ENCODE measurements at regions not wholly inside any gene's neighbourhood (a gene's known extent, or its start where the extent isn't known, plus 50 kb on each side); places are given as distances from the start of the nearest gene placed in this dataset.

DNA sequence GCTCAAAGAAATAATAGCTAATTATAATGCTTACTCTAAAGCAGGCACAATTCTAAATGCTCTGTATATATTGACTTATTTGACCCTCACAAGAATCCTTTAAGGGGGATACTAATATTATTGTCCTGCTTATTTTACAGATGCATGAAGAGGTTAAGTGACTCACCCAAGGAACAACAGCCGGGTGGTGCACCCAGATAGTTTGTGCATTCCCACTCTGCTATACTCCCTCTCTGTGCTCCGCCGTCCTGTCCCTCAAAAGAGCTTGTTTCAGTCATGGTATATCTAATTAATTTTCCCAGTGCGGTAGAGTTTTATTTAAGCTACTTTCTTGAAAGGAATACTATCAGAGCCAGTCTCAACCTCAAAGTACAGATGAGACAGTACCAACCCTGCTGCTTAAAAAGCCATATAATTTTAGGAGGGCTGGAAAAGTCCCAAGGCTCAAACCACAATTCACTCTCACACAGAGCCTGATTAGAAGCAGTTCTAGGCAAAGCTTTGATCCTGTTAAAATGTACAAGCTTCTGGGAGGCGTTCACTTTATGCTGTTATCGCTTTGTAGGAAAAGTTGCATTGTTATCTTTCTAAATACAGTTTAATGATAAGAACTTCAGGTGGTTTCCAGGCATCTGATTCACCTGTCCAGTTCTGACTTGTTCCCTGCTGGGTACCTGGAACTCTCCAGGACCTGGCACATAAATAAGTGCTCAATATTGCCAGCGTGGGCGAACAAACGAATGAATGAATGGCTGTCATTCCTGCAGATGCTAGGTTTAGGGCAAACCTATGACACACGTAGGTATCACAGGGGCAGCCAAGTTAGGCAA, 261.5 kb upstream of the KLF14 start (continued):
- TF ChIP-seq, protein P1, sequence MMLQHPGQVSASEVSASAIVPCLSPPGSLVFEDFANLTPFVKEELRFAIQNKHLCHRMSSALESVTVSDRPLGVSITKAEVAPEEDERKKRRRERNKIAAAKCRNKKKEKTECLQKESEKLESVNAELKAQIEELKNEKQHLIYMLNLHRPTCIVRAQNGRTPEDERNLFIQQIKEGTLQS (IDR thresholded peaks at IDR 0.05), result no peak
- no peak for TF ChIP-seq ZFX (IDR thresholded peaks at IDR 0.05)
- peak; percentile 48; the same call in 1 of the 2 replicates for TF ChIP-seq POLR2AphosphoS5 (IDR thresholded peaks at IDR 0.05; ENCODE audit: low read depth, low read length)
- TF ChIP-seq TCF7L2 (IDR thresholded peaks at IDR 0.05; ENCODE audit: borderline replicate concordance, extremely low read depth, insufficient read depth, insufficient read length), result peak; percentile 98

DNA sequence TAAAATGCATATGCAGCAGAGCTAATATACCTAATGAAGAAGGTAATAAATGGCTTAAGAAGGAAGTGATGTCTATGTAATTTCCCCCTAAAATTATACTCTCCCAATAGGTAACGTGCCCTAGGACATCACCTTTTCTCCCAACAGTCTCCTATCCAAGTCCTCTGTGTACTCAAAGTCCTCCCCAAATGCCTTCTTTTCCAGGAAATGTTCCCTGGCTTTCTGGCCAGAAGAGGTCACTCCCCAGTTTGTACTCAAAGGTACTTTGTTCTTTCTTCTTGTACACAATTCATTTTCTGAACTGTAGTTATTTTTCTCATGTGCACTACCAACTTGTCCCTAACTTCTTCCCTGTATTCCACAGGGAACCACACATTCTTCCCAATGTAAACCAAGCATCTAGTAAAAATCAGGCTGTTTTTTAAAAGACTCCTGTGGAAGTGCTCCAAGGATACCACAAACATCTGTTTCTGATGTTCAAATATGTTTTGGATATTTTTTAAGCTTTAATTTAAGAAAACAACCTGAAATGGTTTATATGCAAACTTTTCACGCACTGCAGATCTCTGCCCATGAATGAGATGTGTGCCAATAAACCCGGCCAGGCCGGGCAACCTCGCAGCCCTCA, 262.3 kb upstream of the KLF14 start:
- ChIA-PET POLR2A (interaction anchor here (0.8 to 3.9 kb wide), 10 partner anchors 11 to 102 kb away, joined by 3 to 30 read pairs (median 8); no protein-coding TSS in a partner anchor), CTCF (interaction anchor here (1.1 to 2.9 kb wide), 5 partner anchors 11 to 99 kb away, joined by 3 to 14 read pairs (median 5); no protein-coding TSS in a partner anchor), RAD21 (ENCODE audit: low non-redundant PET in 1 of 2, low total read pairs in 2 of 2, uncharacterized antibody in 2 of 2, unreplicated experiment in 2 of 2) (no interaction called here)
- H2AFZ ChIP-seq (ENCODE audit: low read depth, low read length, poor library complexity, severe bottlenecking), result no peak overlapping the region
- no peak for TF ChIP-seq EZH2 (IDR thresholded peaks at IDR 0.05)
- TF ChIP-seq ZFX (IDR thresholded peaks at IDR 0.05), result no peak
- TF ChIP-seq POLR2A (IDR thresholded peaks at IDR 0.05; ENCODE audit: borderline replicate concordance, extremely low read depth, insufficient read depth, insufficient read length), result peak; percentile 37
- TF ChIP-seq, protein P2, sequence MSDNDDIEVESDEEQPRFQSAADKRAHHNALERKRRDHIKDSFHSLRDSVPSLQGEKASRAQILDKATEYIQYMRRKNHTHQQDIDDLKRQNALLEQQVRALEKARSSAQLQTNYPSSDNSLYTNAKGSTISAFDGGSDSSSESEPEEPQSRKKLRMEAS (IDR thresholded peaks at IDR 0.05), result no peak
- TF ChIP-seq CEBPB (IDR thresholded peaks at IDR 0.05; ENCODE audit: low read depth), result no peak
- TF ChIP-seq JUND (IDR thresholded peaks at IDR 0.05), result no peak
- TF ChIP-seq, protein P1 (IDR thresholded peaks at IDR 0.05), result no peak
- TF ChIP-seq, protein P3, sequence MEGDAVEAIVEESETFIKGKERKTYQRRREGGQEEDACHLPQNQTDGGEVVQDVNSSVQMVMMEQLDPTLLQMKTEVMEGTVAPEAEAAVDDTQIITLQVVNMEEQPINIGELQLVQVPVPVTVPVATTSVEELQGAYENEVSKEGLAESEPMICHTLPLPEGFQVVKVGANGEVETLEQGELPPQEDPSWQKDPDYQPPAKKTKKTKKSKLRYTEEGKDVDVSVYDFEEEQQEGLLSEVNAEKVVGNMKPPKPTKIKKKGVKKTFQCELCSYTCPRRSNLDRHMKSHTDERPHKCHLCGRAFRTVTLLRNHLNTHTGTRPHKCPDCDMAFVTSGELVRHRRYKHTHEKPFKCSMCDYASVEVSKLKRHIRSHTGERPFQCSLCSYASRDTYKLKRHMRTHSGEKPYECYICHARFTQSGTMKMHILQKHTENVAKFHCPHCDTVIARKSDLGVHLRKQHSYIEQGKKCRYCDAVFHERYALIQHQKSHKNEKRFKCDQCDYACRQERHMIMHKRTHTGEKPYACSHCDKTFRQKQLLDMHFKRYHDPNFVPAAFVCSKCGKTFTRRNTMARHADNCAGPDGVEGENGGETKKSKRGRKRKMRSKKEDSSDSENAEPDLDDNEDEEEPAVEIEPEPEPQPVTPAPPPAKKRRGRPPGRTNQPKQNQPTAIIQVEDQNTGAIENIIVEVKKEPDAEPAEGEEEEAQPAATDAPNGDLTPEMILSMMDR (IDR thresholded peaks at IDR 0.05 in 2 of 3, conservative IDR thresholded peaks at IDR 0.05 in 1 of 3; ENCODE audit: borderline replicate concordance in 1 of 3, insufficient read depth in 1 of 3, low read depth in 2 of 3, low read length in 2 of 3), result 0 out of 6 replicates have a peak, but pooled peaks of 1 of the 3 experiments have one; percentile 22
- peak; percentile 7; the same call in 1 of the 2 replicates for TF ChIP-seq POLR2AphosphoS5 (IDR thresholded peaks at IDR 0.05; ENCODE audit: low read depth, low read length)
- DNase-seq (ENCODE audit: low read depth, low spot score) (no peak), ATAC-seq (peak; percentile 9; the same call in 1 of the 2 replicates)
- H3K36me3 ChIP-seq (ENCODE audit: control insufficient read depth in 1 of 2, insufficient read depth in 2 of 2, low read length in 2 of 2), result no peaks in the 10 kb centered on the region
- BruUV-seq (replicated peaks), result TSS peak; percentile 58
- intact Hi-C loops (cut with micrococcal nuclease), result loop anchor here (5.0 kb wide), 1 partner anchor 94 kb away; no protein-coding TSS in a partner anchor
- no peak overlapping the region for H3K4me3 ChIP-seq (replicated peaks in 1 of 2; ENCODE audit: low read depth in 1 of 2, low read length in 2 of 2)
- peaks cover 80 to 98% of the 10 kb centered on the region in 2 experiments for H3K4me1 ChIP-seq (ENCODE audit: control insufficient read depth in 1 of 2, insufficient read depth in 2 of 2, low read length in 2 of 2)
- H3K9me3 ChIP-seq (ENCODE audit: control insufficient read depth in 1 of 2, insufficient read depth in 1 of 2, low read depth in 1 of 2, low read length in 2 of 2), result no peaks in the 10 kb centered on the region
- H4K20me1 ChIP-seq (ENCODE audit: insufficient read depth), result no peaks in the 10 kb centered on the region
- H3K4me2 ChIP-seq (ENCODE audit: low read length), result peak overlapping the region; percentile 68
- H3K9me2 ChIP-seq (ENCODE audit: insufficient read depth), result no peaks in the 10 kb centered on the region
- H3K79me2 ChIP-seq (ENCODE audit: insufficient read depth, low read length), result peaks cover 66% of the 10 kb centered on the region
- H3K9ac ChIP-seq (ENCODE audit: low read length), result peak overlapping the region; percentile 74
- H3K27ac ChIP-seq (ENCODE audit: low read depth, low read length), result peak overlapping the region; percentile 100
- no peaks in the 10 kb centered on the region for H3K27me3 ChIP-seq (ENCODE audit: insufficient read depth, low read length)
